Thyroid gland (tissue), 4 donors: ENCODE measurements at regions not wholly inside any gene's neighbourhood (a gene's known extent, or its start where the extent isn't known, plus 50 kb on each side); places are given as distances from the start of the nearest gene placed in this dataset.

Experiments used
- CTCF ChIP-seq, 6 experiments: fragments of 200-600 bp in 3 of 6; fragments of 450-650 bp in 3 of 6; sonication (generic) in 3 of 6; IDR thresholded peaks; one replicate each; pipeline ENCODE4 v1.5.1; 2016 to 2019; ENCODE audit warnings: antibody characterized with exemption in 6 of 6, mild to moderate bottlenecking in 2 of 6, inconsistent platforms in 1 of 6, moderate library complexity in 1 of 6
- POLR2A ChIP-seq, 2 donors: fragments of 450-650 bp; IDR thresholded peaks; one replicate each; pipeline ENCODE4 v1.6.1; 2017; ENCODE audit warnings: antibody characterized with exemption in 2 of 2, mild to moderate bottlenecking in 2 of 2, moderate library complexity in 1 of 2

GRCh38 chrX:9330249-9330982 is 134.4 kb upstream of the TBL1X start:
- TF ChIP-seq CTCF (IDR thresholded peaks at IDR 0.05) (no peak), POLR2A (IDR thresholded peaks at IDR 0.05) (no peak)
